ENCODE measurements at regions not wholly inside any gene's neighbourhood (a gene's known extent, or its start where the extent isn't known, plus 50 kb on each side); places are given as distances from the start of the nearest gene placed in this dataset.

- Histone ChIP-seq H3K27me3 (no peaks in the 10 kb centered on the region), H2AFZ (no peak overlapping the region), H3K36me3 (replicated peaks; ENCODE audit: insufficient read depth, low read depth) (no peaks in the 10 kb centered on the region), H3K9me3 (ENCODE audit: low read depth) (no peaks in the 10 kb centered on the region), H3K79me2 (no peaks in the 10 kb centered on the region), H3K4me3 (no peak overlapping the region), H3K27ac (peak overlapping the region; percentile 8), H3K4me1 (ENCODE audit: insufficient read depth) (peaks cover 8% of the 10 kb centered on the region), H3K4me2 (no peak overlapping the region), H3K9me2 (replicated peaks; ENCODE audit: insufficient read depth) (no peaks in the 10 kb centered on the region), H4K20me1 (ENCODE audit: insufficient read depth, poor library complexity, severe bottlenecking) (no peaks in the 10 kb centered on the region)
- TF ChIP-seq CTCF (IDR thresholded peaks at IDR 0.05; ENCODE audit: poor library complexity), result no peak
- TF ChIP-seq EZH2 (IDR thresholded peaks at IDR 0.05; ENCODE audit: borderline replicate concordance), result no peak
- no peak for TF ChIP-seq EZH2phosphoT487 (IDR thresholded peaks at IDR 0.05; ENCODE audit: low read depth, severe bottlenecking, unreplicated experiment)
- WGBS (ENCODE audit: low lambda C conversion rate, missing lambda C conversion rate), result 25% methylated on average over 2 of the region's 2 CpGs
- no peak for DNase-seq (ENCODE audit: low spot score)
Observed at GRCh38 chr12:93279565-93280412, 97.9 kb upstream of the NUDT4 start.

DNA sequence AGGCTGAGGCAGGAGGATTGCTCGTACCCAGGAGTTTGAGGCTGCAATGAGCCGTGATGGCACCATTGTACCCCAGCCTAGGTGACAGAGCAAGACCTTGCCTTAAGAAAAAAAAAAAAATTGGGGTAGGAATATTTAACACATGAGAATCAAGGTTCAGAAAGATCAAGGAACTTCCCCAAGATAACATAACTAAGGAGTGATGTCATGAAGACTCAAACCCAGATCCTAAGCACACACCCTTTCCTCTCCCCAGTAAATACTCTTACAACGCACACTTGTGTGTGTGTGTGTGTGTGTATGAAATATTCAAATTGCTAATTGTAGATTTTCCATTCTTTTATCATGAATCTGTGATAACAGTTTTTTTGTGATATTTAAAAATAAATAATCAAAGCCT is 90.6 kb upstream of the NUDT4 start:
- Histone ChIP-seq H2AFZ (no peak overlapping the region), H3K27me3 (no peaks in the 10 kb centered on the region), H3K9me3 (ENCODE audit: low read depth) (no peaks in the 10 kb centered on the region), H3K9me2 (replicated peaks; ENCODE audit: insufficient read depth) (no peaks in the 10 kb centered on the region), H3K36me3 (replicated peaks; ENCODE audit: insufficient read depth, low read depth) (no peaks in the 10 kb centered on the region), H3K4me1 (ENCODE audit: insufficient read depth) (no peaks in the 10 kb centered on the region), H3K4me2 (no peak overlapping the region), H3K4me3 (no peak overlapping the region), H3K27ac (no peak overlapping the region), H3K79me2 (no peaks in the 10 kb centered on the region), H4K20me1 (ENCODE audit: insufficient read depth, poor library complexity, severe bottlenecking) (no peaks in the 10 kb centered on the region)
- no peak for DNase-seq (ENCODE audit: low spot score)
- no peak for TF ChIP-seq CTCF (IDR thresholded peaks at IDR 0.05; ENCODE audit: poor library complexity)
- WGBS (ENCODE audit: low lambda C conversion rate, missing lambda C conversion rate), result 90% methylated on average over 3 of the region's 3 CpGs

DNA sequence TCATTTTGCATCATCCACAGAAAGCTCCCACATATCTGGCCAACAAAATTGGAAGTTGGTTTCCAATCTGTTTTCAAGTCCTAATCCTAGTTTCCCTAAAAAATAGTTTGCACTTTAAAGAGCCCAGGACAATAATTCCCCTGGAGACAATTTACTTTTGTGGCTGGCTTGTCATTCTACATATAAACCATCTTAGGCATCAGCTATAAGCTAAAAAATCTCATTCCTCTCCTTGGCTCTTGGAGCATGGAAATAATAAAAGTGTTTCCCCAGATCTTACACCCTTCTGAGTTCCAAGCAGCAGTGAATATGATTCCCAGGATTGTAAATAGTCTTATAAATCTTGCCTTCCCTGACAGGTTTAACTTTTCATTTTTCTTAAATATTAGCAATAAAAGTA is 89.1 kb upstream of the NUDT4 start:
- Histone ChIP-seq H3K4me1 (ENCODE audit: insufficient read depth) (no peaks in the 10 kb centered on the region), H2AFZ (no peak overlapping the region), H3K27ac (no peak overlapping the region), H3K79me2 (no peaks in the 10 kb centered on the region), H3K27me3 (no peaks in the 10 kb centered on the region), H4K20me1 (ENCODE audit: insufficient read depth, poor library complexity, severe bottlenecking) (no peaks in the 10 kb centered on the region), H3K9me3 (ENCODE audit: low read depth) (no peaks in the 10 kb centered on the region), H3K36me3 (replicated peaks; ENCODE audit: insufficient read depth, low read depth) (no peaks in the 10 kb centered on the region), H3K4me2 (no peak overlapping the region), H3K4me3 (no peak overlapping the region), H3K9me2 (replicated peaks; ENCODE audit: insufficient read depth) (no peaks in the 10 kb centered on the region)
- no peak for DNase-seq (ENCODE audit: low spot score)
- TF ChIP-seq CTCF (IDR thresholded peaks at IDR 0.05; ENCODE audit: poor library complexity) (no peak), EZH2 (IDR thresholded peaks at IDR 0.05; ENCODE audit: borderline replicate concordance) (no peak), EZH2phosphoT487 (IDR thresholded peaks at IDR 0.05; ENCODE audit: low read depth, severe bottlenecking, unreplicated experiment) (no peak)
